ENCODE measurements at regions not wholly inside any gene's neighbourhood (a gene's known extent, or its start where the extent isn't known, plus 50 kb on each side); places are given as distances from the start of the nearest gene placed in this dataset.

DNA sequence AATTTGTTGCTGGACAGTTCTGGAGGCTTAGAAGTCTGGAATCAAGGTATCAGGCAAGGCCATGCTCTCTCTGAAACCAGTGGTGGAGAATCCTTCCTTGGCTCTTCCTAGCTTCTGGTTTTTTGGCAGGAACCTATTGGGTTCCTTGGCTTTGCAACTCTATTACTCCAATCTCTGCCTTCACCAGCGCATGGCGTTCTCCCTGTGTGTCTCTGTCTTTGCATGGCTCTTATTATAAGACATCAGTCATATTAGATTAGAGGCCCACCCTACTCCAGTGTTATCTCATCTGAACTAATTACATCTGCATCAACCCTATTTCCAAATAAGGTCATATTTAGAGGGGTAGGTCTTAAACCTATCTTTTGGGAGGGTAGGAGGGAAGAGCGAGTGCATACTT lies 358.1 kb upstream of the RARB start:
- DNase-seq (ENCODE audit: low spot score) = no peak
- TF ChIP-seq, protein P1, sequence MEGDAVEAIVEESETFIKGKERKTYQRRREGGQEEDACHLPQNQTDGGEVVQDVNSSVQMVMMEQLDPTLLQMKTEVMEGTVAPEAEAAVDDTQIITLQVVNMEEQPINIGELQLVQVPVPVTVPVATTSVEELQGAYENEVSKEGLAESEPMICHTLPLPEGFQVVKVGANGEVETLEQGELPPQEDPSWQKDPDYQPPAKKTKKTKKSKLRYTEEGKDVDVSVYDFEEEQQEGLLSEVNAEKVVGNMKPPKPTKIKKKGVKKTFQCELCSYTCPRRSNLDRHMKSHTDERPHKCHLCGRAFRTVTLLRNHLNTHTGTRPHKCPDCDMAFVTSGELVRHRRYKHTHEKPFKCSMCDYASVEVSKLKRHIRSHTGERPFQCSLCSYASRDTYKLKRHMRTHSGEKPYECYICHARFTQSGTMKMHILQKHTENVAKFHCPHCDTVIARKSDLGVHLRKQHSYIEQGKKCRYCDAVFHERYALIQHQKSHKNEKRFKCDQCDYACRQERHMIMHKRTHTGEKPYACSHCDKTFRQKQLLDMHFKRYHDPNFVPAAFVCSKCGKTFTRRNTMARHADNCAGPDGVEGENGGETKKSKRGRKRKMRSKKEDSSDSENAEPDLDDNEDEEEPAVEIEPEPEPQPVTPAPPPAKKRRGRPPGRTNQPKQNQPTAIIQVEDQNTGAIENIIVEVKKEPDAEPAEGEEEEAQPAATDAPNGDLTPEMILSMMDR (IDR thresholded peaks at IDR 0.05; ENCODE audit: extremely low read depth, insufficient read depth, missing control alignments) = no peak
- in situ Hi-C loops (cut with MboI; ENCODE audit: low pct_unique_long_range_greater_than_20kb, low sequenced_read_pairs, unreplicated experiment) = no loop called here

DNA sequence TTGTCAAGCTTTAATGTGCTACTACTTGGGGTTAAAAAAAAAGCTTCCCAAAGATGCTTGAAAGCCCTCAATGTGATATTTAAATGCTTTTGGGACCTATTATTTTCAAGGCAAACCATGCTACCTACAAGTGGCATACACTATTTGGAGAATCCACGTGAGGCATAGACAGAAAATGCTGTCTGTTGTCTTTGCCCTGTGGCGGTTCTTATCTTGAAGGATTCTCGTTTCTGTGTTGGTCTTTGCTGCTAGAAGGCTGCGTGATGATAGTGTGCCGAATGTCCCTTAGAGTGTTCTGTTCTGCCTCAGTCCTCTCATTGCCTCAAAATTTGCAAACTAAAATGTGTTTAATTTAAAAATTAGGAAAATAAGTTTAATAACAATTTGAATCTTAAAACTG lies 356.2 kb upstream of the RARB start:
- in situ Hi-C loops (cut with MboI; ENCODE audit: low pct_unique_long_range_greater_than_20kb, low sequenced_read_pairs, unreplicated experiment) = no loop called here
- TF ChIP-seq, protein P1 (IDR thresholded peaks at IDR 0.05; ENCODE audit: extremely low read depth, insufficient read depth, missing control alignments) = no peak
- no peak for DNase-seq (ENCODE audit: low spot score)

DNA sequence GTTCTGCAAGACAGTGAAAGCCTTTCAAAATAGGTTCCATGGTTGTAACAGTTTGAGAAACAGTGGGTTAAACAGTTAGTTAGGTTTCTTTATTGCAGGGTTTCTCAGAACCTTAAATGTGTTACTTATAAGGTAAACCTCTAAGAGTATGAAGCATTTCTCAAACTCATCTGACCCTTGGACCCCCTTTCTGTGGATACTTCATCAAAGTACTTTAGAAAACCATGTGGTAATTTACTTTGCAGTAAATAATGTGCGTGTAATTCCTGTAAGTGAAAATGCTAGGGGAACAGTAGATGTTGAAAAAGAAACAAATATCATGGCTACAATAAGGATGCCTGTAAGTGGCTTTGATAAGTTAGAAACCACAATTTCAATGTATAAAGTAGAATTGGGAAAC lies 354.6 kb upstream of the RARB start:
- no peak for DNase-seq (ENCODE audit: low spot score)
- TF ChIP-seq, protein P1 (IDR thresholded peaks at IDR 0.05; ENCODE audit: extremely low read depth, insufficient read depth, missing control alignments) = no peak
- in situ Hi-C loops (cut with MboI; ENCODE audit: low pct_unique_long_range_greater_than_20kb, low sequenced_read_pairs, unreplicated experiment) = no loop called here

DNA sequence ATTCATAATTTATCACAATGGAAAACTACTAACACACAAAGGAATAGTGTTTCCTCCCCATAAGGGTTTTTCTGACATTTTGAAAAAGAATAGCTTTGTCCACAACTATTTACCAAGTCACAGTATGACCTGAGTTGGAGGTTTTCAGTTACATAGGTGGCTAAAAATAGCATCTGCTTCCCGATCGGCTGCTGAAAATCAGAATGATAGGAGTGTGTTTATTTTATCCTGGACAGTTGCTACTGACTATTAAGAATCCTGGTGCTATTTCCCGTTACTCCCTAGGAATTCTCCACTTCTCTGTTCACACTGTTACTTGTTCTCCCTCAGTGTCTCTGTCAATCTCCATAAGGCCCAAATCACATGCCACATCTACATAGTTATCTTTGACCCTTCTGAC lies 353.9 kb upstream of the RARB start:
- TF ChIP-seq, protein P1 (IDR thresholded peaks at IDR 0.05; ENCODE audit: extremely low read depth, insufficient read depth, missing control alignments) = no peak
- DNase-seq (ENCODE audit: low spot score) = no peak
- in situ Hi-C loops (cut with MboI; ENCODE audit: low pct_unique_long_range_greater_than_20kb, low sequenced_read_pairs, unreplicated experiment) = no loop called here

DNA sequence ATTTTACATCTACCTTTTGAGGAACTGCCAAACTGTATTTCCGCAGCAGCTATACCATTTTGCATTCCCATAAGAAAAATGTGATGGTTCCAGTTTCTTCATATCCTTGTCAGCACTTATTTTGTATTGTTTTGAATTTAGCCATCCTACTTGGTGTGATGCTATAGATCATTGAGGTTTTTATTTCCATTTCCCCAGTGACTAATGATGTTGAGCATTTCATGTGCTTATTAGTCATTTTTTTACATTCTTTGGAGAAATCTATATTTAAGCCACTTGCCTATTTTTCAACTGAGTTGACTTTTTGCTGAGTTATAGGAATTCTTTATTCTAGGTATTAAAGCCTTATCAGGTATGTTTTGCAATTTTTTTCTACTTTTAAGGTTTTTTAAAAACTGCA lies 347.6 kb upstream of the RARB start:
- TF ChIP-seq, protein P1 (IDR thresholded peaks at IDR 0.05; ENCODE audit: extremely low read depth, insufficient read depth, missing control alignments) = no peak
- no peak for DNase-seq (ENCODE audit: low spot score)
- in situ Hi-C loops (cut with MboI; ENCODE audit: low pct_unique_long_range_greater_than_20kb, low sequenced_read_pairs, unreplicated experiment) = no loop called here

DNA sequence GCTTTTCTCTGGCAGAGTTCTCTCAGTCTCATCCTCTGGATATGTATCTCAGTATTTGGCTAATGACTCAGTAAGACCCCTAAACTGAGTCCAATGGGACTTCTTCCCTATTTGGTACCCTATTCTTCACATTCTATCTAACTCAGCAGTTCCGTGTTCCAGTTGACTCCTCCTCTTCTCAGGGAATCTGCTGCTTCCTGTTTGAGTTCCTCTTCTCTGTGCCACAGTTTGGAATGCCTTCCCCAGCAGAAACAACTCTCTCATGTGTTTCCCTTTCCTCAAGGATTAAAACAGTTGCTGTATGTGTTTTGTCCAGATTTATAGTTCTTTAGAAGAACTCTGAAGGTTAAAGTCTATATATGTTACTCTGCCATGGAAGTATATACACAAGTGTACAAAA lies 344.0 kb upstream of the RARB start:
- no peak for DNase-seq (ENCODE audit: low spot score)
- in situ Hi-C loops (cut with MboI; ENCODE audit: low pct_unique_long_range_greater_than_20kb, low sequenced_read_pairs, unreplicated experiment) = no loop called here
- TF ChIP-seq, protein P1 (IDR thresholded peaks at IDR 0.05; ENCODE audit: extremely low read depth, insufficient read depth, missing control alignments) = no peak

DNA sequence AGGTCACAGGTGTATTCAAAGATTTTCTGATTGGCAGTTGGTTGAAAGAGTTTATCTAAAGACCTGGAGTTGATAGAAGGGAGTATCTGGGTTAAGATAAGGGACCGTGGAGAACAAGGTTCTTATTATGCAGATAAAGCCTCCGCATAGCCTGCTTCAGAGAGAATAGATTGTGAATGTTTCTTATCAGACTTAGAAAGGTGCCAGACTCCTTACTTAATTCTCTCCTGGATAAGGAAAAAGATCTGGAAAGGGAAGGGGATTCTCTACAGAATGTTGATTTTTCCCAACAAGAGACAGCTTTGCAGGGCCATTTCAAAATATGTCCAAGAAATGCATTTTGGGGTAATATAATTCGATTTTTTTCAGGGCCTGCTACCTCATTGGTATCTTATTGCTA lies 341.3 kb upstream of the RARB start:
- TF ChIP-seq, protein P1 (IDR thresholded peaks at IDR 0.05; ENCODE audit: extremely low read depth, insufficient read depth, missing control alignments) = no peak
- in situ Hi-C loops (cut with MboI; ENCODE audit: low pct_unique_long_range_greater_than_20kb, low sequenced_read_pairs, unreplicated experiment) = no loop called here
- no peak for DNase-seq (ENCODE audit: low spot score)

Measured in GM13977 (cell line).